ENCODE measurements at regions not wholly inside any gene's neighbourhood (a gene's known extent, or its start where the extent isn't known, plus 50 kb on each side); places are given as distances from the start of the nearest gene placed in this dataset.

- H3K4me3 ChIP-seq: no peak overlapping the region
- H3K27ac ChIP-seq: no peak overlapping the region
- ATAC-seq (no peak), DNase-seq (no peak)
- no peak for TF ChIP-seq CTCF (IDR thresholded peaks at IDR 0.05)
- peaks cover 0 to 12% (median 0%) of the 10 kb centered on the region in 9 donors for H3K4me1 ChIP-seq
- intact Hi-C loops (cut with DNase I): loop anchor here in 2 of 10 donors (5.0 to 10.0 kb wide), 2 partner anchors 103 to 111 kb away; no protein-coding TSS in a partner anchor
- H3K27me3 ChIP-seq: peaks cover 0 to 8% (median 0%) of the 10 kb centered on the region in 7 donors
- no peaks in the 10 kb centered on the region for H3K9me3 ChIP-seq
- no peaks in the 10 kb centered on the region for H3K36me3 ChIP-seq
- WGBS, 2 donors: 87 to 90% methylated on average over 1 of the region's 1 CpG
Measured at GRCh38 chr9:108161503-108161902, 671.9 kb upstream of the KLF4 start.

- ATAC-seq (no peak), DNase-seq (no peak)
- H3K27ac ChIP-seq: peak overlapping the region in 1 of 10 donors; percentile 17
- no peak overlapping the region for H3K4me3 ChIP-seq
- WGBS, 2 donors: 49 to 60% methylated on average over 5 of the region's 5 CpGs
- peaks cover 0 to 8% (median 0%) of the 10 kb centered on the region in 7 donors for H3K27me3 ChIP-seq
- H3K4me1 ChIP-seq: peaks cover 0 to 19% (median 0%) of the 10 kb centered on the region in 9 donors
- H3K36me3 ChIP-seq: no peaks in the 10 kb centered on the region
- intact Hi-C loops (cut with DNase I): loop anchor here in 2 of 10 donors (5.0 to 10.0 kb wide), 2 partner anchors 104 to 111 kb away; no protein-coding TSS in a partner anchor
- H3K9me3 ChIP-seq: no peaks in the 10 kb centered on the region
- TF ChIP-seq CTCF (IDR thresholded peaks at IDR 0.05): no peak
Measured at GRCh38 chr9:108160706-108161355, 671.3 kb upstream of the KLF4 start.

GRCh38 chr9:108160039-108160438 is 670.5 kb upstream of the KLF4 start:
- H3K27me3 ChIP-seq: peaks cover 0 to 8% (median 0%) of the 10 kb centered on the region in 7 donors
- WGBS, 2 donors: 88 to 98% methylated on average over 1 of the region's 1 CpG
- TF ChIP-seq CTCF (IDR thresholded peaks at IDR 0.05): no peak
- ATAC-seq: no peak
- H3K27ac ChIP-seq: no peak overlapping the region
- intact Hi-C loops (cut with DNase I): loop anchor here in 2 of 10 donors (5.0 to 10.0 kb wide), 2 partner anchors 105 to 112 kb away; no protein-coding TSS in a partner anchor
- no peak overlapping the region for H3K4me3 ChIP-seq
- no peaks in the 10 kb centered on the region for H3K9me3 ChIP-seq
- DNase-seq: no peak
- no peaks in the 10 kb centered on the region for H3K36me3 ChIP-seq
- H3K4me1 ChIP-seq: peaks cover 0 to 25% (median 0%) of the 10 kb centered on the region in 9 donors

- Histone ChIP-seq H3K4me1 (peaks cover 0 to 29% (median 0%) of the 10 kb centered on the region in 9 donors), H3K36me3 (no peaks in the 10 kb centered on the region), H3K4me3 (no peak overlapping the region), H3K27me3 (peaks cover 0 to 5% (median 0%) of the 10 kb centered on the region in 7 donors), H3K27ac (no peak overlapping the region), H3K9me3 (no peaks in the 10 kb centered on the region)
- WGBS, 2 donors: 86 to 91% methylated on average over 4 of the region's 4 CpGs
- ATAC-seq (no peak), DNase-seq (no peak)
- no peak for TF ChIP-seq CTCF (IDR thresholded peaks at IDR 0.05)
- intact Hi-C loops (cut with DNase I): no loop called here
Measured at GRCh38 chr9:108158236-108158995, 668.8 kb upstream of the KLF4 start.

Measured in heart right ventricle (tissue), 16 donors.